ENCODE measurements at regions not wholly inside any gene's neighbourhood (a gene's known extent, or its start where the extent isn't known, plus 50 kb on each side); places are given as distances from the start of the nearest gene placed in this dataset.

- TF ChIP-seq ZBTB20 (tag by site-specific recombination; IDR thresholded peaks at IDR 0.05) (no peak), CTCF (tag by site-specific recombination; IDR thresholded peaks at IDR 0.05) (no peak), TCF7L2 (IDR thresholded peaks at IDR 0.05; ENCODE audit: borderline replicate concordance, low read depth, low read length) (no peak), ZBTB10 (tag by site-specific recombination; IDR thresholded peaks at IDR 0.05) (no peak), ZBTB44 (tag by site-specific recombination; IDR thresholded peaks at IDR 0.05) (no peak), SP3 (tag by site-specific recombination; IDR thresholded peaks at IDR 0.05) (no peak), ZNF423 (tag by site-specific recombination; IDR thresholded peaks at IDR 0.05) (no peak), ZNF513 (tag by site-specific recombination; IDR thresholded peaks at IDR 0.05) (no peak), YY1 (tag by site-specific recombination; IDR thresholded peaks at IDR 0.05) (no peak), ZNF660 (tag by site-specific recombination; IDR thresholded peaks at IDR 0.05) (no peak)
Observed at GRCh38 chrX:25555521-25555920, 539.8 kb upstream of the ARX start.

Measured in HEK293 (cell line).